NCI-H1417 treated with DMSO at 0.1 percent for 48 hours (cell line): ENCODE measurements at regions not wholly inside any gene's neighbourhood (a gene's known extent, or its start where the extent isn't known, plus 50 kb on each side); places are given as distances from the start of the nearest gene placed in this dataset.
A peak's percentile ranks its signal among the peaks of the same experiment; 100 is the strongest.

Experiments used
- DNase-seq: peaks from one replicate; lab custom pipeline; 2025; lab: John Stamatoyannopoulos, UW

DNA sequence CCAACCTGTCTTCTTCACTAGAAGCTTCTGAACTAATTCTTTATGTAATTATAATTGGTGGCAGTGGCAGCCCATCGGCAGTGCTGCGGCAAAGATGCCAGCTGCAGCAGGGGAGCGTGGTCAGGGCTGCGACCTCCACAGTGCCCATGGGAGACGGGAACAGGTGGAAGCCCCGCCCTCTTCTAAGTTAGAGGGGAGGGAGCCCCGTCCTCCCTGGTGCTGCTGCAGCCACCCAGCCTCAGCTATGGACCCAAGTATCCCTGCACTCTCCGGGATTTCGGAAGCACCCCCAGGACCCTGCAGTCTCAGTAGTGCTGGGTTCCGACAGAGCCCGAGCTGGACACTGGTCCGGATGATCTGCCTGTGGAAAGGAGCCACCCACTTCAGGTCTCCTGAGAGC lies 117.0 kb upstream of the MBL2 start:
- no peak for DNase-seq

DNA sequence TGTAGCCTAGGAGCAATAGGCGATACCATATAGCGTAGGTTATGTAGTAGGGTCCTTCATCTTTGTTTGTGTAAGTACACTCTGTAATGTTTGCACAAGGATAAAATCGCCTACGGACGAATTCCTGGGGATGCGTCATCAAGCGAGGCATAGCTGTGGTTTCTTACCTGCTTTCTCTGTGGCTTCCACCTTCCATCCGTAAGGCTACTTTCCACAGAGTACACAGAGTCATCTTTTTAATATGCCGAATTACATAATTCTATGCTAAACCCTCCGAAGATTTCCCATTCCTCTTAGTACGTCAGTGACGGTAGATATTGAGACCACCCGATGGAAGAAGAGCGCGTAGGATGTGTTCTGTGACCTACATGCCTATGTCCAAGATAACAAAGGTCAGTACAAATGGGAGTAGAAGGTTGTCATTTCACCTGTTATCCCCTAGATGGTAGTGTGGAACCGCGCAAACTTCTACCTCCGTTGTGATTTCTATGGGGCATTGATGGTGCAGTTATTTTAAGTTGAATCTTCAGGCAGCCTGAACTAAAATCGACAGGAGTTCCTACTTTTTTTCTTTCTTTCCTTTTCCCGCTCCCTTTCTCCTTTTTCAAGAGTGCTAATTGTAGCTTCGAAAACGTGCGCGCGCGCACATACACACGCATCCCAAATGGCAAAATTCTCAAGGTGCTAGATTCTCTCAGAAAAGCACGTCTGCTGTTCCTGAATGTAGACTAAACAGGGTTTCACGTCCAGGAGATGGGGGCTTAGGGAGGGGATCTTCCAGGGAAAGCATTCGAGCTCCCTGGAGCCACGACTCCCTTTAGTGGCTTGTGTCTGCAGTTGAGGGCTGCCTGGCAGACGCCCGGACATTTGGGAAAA lies 111.7 kb upstream of the MBL2 start:
- peak; percentile 0 for DNase-seq

DNA sequence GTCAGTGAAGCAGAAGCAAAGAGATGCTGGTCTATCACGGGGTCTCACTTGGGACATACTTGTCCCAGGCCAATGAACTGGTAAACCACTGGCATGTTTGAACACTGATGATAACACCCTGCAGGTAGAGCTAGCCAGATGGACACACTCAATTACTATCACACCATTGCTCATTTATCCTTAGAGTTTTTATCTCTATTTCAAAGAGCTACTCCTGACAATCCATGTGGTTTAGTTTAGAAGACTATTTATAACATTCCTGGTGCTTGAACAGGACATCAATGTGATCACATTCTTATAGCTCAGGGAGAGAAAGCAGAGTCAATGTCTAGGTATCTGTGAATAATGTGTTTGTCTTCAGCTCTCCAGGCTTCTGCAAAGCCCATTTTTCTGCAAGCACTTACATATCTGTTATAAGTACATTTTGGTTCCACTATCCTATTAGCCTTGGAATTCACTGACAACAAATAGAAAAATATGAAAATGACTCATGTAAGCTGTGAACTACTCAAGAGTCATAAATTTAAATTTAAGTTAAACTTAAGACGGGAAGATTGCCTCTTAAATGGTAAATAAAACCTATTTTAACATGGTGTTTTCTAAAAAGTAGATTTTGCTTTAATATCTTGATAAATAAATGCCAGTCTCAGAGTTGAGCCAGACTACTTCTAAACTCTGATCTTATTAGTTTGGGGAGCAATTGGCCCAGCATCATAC lies 106.7 kb upstream of the MBL2 start:
- no peak for DNase-seq

DNA sequence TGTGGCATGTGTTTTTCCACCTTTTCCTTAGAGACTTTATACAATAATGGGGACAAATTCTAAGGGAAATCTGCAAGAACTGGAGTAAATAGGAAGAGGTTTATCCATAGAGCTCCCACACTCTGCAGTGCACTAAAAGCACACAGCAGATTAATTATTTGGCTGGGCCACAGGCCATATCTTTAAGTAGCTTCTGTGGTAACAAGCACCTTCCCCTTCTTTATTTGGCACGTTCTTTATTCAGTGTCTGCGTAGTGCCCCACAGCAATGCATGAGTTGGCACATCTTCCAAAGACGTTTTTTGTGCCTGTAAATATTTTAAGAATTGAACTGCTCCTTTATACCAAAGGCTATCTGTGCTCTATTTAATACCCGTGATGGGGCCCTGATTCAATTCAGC lies 104.9 kb upstream of the MBL2 start:
- no peak for DNase-seq

DNA sequence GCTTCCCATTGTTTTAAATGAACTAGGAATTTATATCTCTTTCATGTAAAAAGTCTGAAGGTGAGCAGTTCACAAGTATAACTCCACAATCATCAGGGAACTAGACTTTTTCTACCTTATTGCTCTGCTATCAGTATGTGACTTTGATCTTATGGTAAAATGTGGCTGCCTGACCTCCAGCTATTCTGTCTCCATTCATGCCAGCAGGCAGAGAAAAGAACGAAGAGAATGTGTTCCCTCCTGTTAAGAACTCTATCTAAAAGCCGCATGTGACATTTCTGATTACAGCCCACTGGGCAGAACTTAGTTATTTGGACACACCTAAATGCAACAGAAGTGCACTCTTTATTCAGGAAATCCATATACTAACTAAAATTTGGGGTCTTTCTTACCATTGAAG lies 102.8 kb upstream of the MBL2 start:
- no peak for DNase-seq

DNA sequence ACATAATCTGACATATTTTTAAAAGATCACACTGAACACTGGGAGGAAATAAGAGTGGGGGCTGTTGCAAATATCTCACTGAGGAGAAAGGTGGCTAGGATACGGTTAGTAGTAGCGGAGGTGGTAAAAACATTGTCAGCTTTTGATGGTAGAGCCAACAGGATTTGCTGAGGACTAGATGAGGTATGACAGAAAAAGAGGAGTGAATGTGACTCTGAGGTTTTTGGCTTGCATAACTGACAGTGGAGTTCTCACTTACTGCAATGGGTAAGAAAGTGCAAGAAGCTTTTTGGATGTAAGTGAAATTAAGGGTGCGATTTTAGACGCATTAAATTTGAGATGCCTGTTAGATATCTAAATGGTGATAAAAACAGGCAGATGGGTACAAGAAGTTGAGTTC lies 102.0 kb upstream of the MBL2 start:
- DNase-seq: no peak

DNA sequence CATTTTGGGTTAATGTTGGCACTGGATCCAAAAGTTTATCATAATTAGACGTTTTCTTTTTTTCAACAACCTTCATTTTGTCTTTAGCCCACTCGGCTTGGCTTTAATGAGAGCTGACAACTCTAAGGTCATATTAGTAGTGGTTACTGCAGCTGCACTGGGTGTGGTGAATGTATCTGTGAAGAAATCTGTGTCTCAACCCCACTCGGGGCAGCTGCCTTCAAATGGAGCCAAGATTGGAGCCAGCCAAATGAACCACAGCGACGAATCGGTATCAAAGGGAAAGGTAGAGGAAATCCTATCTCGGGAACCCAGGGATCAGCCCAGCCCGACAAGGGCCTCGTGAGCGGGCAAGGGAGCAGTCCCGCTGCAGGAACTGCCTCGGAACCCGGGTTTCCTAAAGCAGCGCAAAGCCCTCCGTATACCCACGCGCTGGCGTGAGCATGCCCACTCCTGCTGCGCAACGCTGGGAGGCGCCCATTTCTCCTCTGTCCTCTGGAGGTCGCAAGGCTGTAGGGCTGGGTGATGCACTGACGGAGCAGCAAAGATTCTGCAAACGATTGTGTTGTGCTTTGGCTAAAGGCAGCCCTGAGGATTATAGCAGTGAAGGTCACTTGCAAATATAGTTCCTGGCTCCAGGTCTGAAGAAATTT lies 98.7 kb upstream of the MBL2 start:
- no peak for DNase-seq

DNA sequence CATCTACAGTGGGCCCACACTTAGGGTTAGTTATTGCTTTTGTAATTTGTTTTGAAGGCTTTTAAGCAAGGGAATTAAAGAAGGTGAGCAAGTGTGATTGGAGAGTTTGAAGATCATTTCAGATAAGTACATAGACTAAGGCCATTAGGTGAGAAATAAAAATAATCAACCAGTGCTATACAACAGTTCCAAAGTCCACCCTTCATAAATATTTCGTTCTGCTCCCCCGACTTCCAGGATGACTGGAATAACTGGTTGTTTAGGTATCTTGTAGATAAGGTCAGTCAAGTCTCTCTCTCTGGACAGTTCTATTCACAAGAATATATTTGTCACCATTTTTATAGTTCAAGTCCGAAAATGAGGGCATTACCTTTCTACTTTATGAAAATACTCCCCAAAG lies 98.0 kb upstream of the MBL2 start:
- no peak for DNase-seq

DNA sequence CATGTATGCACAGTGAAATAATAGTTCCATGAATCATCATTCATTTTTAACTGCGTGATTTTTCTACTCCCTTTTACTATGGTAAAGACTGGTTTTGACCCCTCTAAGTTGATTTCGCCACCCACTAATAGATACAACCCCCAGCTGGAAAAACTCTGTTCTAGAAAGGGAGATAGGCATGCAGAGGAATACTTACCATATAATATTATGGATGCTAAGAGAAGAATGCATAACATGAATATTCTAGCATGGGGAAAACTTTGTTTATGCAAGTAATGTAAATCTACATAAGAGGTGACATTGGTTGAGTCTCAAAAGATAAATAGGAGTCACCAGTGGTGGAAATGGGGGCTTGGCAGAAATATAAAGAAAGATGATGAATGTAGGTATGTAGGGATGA lies 97.3 kb upstream of the MBL2 start:
- DNase-seq: no peak

DNA sequence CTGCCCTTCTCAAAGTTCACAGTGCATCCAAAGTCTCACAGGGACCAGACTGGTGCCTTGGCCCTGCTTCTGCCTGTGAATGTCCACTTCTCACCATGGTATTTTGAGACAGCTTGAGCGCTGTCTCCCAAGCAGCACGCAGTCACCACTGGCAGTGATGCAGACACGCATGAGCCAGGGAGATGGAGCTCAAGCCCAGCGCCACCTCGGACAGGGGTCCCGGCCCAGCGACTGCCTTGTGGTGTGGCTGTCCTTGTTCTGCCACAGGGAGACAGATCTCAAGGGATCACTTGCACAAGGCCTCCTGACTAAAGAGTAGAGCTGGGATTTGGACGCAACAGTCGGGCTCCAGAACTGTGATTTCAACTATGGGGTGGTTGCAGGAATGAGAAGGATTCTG lies 92.6 kb upstream of the MBL2 start:
- no peak for DNase-seq

DNA sequence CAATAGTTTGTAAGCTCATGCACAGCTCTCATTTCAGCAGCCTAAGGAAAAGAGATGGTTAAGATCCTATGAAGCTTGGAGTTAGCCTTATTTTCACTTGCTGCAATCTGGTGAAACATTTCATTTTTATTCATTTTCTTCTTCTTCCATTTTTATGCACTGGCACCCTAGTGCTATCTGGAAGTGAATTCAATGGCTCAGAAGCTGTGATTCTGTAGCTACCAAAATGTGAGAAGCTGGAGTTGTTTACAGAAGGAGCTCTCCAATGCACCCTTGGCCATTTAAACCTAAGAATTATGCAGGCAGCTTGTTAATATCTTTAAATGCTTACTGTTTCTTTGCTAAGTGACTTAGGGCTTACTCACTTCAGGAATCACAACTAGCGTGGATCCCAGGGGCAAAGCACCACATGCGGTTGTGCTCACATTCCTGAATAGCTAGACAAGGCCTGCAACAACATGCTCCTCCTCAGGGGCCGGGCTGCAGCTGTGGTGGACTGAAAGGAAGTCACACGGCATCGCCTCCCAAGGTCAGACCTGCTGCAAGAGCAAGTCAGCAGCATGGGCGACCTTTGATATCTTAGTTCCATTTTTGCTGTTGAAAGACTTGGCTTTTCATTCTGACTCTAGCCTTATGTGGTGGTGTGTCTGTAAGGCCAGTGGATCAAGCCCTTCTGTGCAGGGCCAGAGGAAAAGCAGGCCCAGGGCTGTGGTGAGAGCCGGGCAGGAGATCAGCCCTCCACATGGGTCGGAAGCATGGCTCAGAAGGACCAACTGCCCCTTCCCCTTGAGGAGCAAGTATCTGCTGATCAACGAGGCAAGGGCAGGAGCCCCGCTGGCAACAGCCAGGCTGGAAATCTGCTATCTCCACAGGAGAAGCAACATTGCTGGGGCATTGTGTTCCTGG lies 91.9 kb upstream of the MBL2 start:
- no peak for DNase-seq

DNA sequence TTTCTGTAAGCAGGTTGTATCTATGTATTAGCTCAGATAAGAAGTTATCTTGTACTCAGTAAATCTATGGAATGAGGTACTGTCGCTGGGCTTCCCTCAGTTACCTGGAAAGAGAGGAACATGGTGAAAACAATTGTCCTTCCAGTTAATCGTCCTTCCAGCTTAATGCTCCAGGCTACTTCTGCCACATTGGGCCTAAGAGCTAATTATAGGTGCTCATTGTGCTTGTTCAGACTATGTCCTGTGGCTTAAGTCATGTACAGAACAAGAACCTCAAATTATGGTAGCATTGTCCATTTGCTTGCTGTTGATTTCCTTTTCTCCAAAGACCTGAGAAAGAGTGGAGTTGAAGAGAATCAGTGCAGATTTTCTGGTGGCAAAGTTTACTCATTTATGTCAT lies 86.1 kb upstream of the MBL2 start:
- no peak for DNase-seq

DNA sequence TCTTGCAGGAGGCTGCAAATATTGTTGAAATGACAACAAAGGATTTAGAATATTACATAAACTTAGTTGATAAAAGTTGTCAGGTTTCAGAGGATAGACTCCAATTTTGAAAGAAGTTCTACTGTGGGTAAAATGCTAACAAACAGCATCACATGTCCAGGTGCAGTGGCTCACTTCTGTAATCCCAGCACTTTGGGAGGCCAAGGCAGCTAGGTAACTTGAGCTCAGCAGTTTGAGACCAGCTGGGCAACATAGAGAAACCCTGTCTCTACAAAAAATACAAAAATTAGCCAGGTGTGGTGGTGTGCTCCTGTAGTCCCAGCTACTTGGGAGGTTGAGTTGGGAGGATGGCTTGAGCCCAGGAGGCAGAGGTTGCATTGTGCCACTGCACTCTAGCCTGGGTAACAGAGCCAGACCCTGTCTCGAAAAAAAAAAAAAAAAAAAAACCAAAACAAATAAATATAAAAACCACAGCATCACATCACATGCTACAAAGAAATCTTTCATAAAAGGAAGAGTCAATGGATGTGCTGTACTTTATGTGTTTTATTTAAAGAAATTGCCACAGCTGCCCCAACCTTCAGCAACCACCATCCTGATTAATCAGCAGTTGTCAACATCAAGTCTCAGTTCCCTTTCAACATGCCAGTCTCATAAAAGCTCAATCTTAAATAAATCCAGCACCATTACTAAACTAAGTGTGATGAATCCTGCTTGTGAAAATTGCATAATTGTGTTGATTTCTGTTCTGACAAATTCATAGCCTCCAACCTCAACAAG lies 83.2 kb upstream of the MBL2 start:
- no peak for DNase-seq

DNA sequence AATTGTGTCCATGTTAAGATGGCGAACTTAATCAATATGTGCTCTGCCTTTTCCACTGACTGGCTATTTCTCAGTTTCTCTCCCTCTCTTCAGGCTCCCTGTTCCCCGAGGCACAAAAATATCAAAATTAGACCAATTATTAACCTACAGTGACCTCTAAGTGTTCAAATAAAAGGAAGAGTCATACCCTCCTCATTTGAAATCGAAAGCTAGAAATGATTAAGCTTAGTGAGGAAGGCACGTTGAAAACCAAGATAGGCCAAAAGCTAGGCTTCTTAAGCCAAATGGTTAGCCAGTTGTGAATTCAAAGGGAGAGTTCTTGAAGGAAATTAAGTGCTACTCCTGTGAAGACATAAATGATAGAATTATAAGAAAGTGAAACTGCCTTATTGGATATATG lies 81.1 kb upstream of the MBL2 start:
- DNase-seq: no peak

DNA sequence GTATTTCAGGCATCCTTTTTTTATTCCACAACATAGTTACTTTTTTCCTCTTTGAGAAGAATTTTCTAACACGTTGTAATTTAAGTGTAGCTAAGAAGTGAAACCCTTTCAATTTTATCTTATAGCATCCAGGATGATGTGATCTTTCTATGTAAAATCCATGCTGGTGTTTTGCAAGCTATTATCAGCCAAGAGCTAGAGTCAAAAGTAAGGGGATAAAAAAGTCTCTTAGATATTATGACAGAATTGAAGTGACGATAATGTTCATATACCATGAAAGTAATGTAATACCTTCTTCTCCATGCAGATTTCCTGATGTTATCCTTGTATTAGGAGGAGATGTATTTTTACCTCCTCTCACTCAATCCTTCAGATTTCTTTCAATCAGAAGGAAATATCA lies 64.2 kb upstream of the MBL2 start:
- DNase-seq: no peak
